ENCODE measurements at regions not wholly inside any gene's neighbourhood (a gene's known extent, or its start where the extent isn't known, plus 50 kb on each side); places are given as distances from the start of the nearest gene placed in this dataset.

DNA sequence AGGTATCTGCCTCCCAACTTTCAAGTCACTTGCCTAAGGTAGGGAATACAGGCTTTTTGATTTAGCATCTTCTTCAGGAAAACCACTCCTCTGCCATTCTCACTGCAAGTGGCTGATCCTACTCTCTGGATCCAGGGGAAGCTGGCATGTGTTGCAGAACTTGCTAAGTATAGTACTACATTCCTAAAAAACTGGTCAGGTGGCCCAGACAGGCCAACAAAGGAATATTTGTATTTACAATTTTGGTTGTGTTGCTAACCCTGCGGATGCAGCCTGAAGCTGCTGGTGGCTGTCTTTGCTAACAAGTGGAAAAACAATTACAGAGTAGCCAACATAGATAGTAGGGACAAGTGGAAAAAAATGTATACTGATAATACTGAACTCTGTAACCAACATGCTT is 222.5 kb upstream of the STARD13 start:
- Histone ChIP-seq H3K9ac (ENCODE audit: low read length) (no peak overlapping the region), H2AFZ (ENCODE audit: insufficient read depth, low read length, poor library complexity) (no peak overlapping the region), H3K18ac (ENCODE audit: low read length) (no peak overlapping the region), H3K23ac (ENCODE audit: low read length) (no peak overlapping the region), H3K4me2 (ENCODE audit: low read length) (no peak overlapping the region), H3K79me2 (ENCODE audit: control insufficient read depth, insufficient read depth, low read length, poor library complexity) (no peaks in the 10 kb centered on the region), H3K4me3 (ENCODE audit: low read depth, low read length) (no peak overlapping the region), H3K36me3 (ENCODE audit: control insufficient read depth in 1 of 2, insufficient read depth in 2 of 2, low read length in 2 of 2) (no peaks in the 10 kb centered on the region), H3K4ac (ENCODE audit: low read depth, low read length) (no peak overlapping the region), H2AK5ac (ENCODE audit: low read length) (no peak overlapping the region), H3K9me3 (ENCODE audit: insufficient read depth, low read depth, low read length) (no peaks in the 10 kb centered on the region), H4K8ac (ENCODE audit: low read depth, low read length) (no peak overlapping the region), H3K27me3 (ENCODE audit: insufficient read depth, low read length) (no peaks in the 10 kb centered on the region), H2BK120ac (ENCODE audit: insufficient read depth, low read length, poor library complexity) (no peak overlapping the region), H4K12ac (ENCODE audit: low read depth, low read length) (no peak overlapping the region), H3K4me1 (ENCODE audit: control insufficient read depth in 1 of 2, insufficient read depth in 2 of 2, low read length in 2 of 2) (no peaks in the 10 kb centered on the region), H3K27ac (ENCODE audit: low read depth, low read length) (no peak overlapping the region), H2BK12ac (ENCODE audit: low read length) (no peak overlapping the region), H4K91ac (ENCODE audit: low read depth, low read length) (no peak overlapping the region), H3K14ac (ENCODE audit: low read length) (no peak overlapping the region), H3K79me1 (ENCODE audit: low read length) (no peaks in the 10 kb centered on the region), H2BK5ac (ENCODE audit: low read depth, low read length, poor library complexity) (no peak overlapping the region)
- DNase-seq: peak in 1 of 2 donors; percentile 59
- WGBS (ENCODE audit: extremely low coverage, insufficient coverage, insufficient read length): no CpG with 5 or more reads among the region's 1 CpG

GRCh38 chr13:33509642-33510229 is 224.2 kb upstream of the STARD13 start:
- DNase-seq: no peak
- no peak overlapping the region for H2BK120ac ChIP-seq (ENCODE audit: insufficient read depth, low read length, poor library complexity)
- H3K4me3 ChIP-seq (ENCODE audit: low read depth, low read length): no peak overlapping the region
- no peak overlapping the region for H2AK5ac ChIP-seq (ENCODE audit: low read length)
- H4K8ac ChIP-seq (ENCODE audit: low read depth, low read length): peak overlapping the region; percentile 32
- no peaks in the 10 kb centered on the region for H3K27me3 ChIP-seq (ENCODE audit: insufficient read depth, low read length)
- H3K4me2 ChIP-seq (ENCODE audit: low read length): no peak overlapping the region
- H3K9ac ChIP-seq (ENCODE audit: low read length): no peak overlapping the region
- no peaks in the 10 kb centered on the region for H3K79me2 ChIP-seq (ENCODE audit: control insufficient read depth, insufficient read depth, low read length, poor library complexity)
- no peak overlapping the region for H3K14ac ChIP-seq (ENCODE audit: low read length)
- no peak overlapping the region for H4K12ac ChIP-seq (ENCODE audit: low read depth, low read length)
- no peak overlapping the region for H3K18ac ChIP-seq (ENCODE audit: low read length)
- WGBS (ENCODE audit: extremely low coverage, insufficient coverage, insufficient read length): no CpG with 5 or more reads among the region's 5 CpGs
- H3K36me3 ChIP-seq (ENCODE audit: control insufficient read depth in 1 of 2, insufficient read depth in 2 of 2, low read length in 2 of 2): no peaks in the 10 kb centered on the region
- H3K9me3 ChIP-seq (ENCODE audit: insufficient read depth, low read depth, low read length): no peaks in the 10 kb centered on the region
- H2BK12ac ChIP-seq (ENCODE audit: low read length): peak overlapping the region; percentile 9
- no peak overlapping the region for H3K4ac ChIP-seq (ENCODE audit: low read depth, low read length)
- peaks cover 0 to 2% of the 10 kb centered on the region in 2 experiments for H3K4me1 ChIP-seq (ENCODE audit: control insufficient read depth in 1 of 2, insufficient read depth in 2 of 2, low read length in 2 of 2)
- H4K91ac ChIP-seq (ENCODE audit: low read depth, low read length): no peak overlapping the region
- no peaks in the 10 kb centered on the region for H3K79me1 ChIP-seq (ENCODE audit: low read length)
- no peak overlapping the region for H2BK5ac ChIP-seq (ENCODE audit: low read depth, low read length, poor library complexity)
- no peak overlapping the region for H3K23ac ChIP-seq (ENCODE audit: low read length)
- H2AFZ ChIP-seq (ENCODE audit: insufficient read depth, low read length, poor library complexity): no peak overlapping the region
- H3K27ac ChIP-seq (ENCODE audit: low read depth, low read length): no peak overlapping the region

DNA sequence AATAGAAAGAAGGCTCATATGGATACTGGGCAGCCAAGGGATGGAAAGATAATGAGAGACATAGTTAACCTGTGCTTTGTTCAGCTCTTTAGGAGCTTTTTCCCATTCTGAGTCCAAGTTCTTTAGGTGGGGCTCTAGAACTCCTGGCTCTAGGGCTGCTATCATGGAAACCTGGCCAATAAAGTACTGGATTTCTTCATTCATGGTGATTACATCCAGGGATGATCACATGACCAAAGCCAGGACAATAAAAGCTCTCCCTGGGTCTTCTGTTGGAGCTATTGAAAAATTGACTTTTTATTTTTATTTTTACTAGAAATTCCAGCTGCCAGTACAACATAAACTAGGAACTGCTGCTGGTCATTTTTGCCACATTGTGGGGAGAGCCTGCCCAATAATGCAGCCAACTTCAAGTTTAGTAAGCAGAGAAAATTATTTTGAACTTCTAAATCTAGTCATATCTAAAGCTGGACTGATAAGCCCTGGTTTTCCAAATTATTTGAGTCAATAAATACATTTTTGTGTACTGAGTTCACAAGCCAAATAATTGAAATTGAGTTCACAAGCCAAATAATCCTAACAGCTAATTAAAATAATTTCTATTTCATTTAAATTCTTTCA is 224.9 kb upstream of the STARD13 start:
- Histone ChIP-seq H3K4me3 (ENCODE audit: low read depth, low read length) (no peak overlapping the region), H3K79me2 (ENCODE audit: control insufficient read depth, insufficient read depth, low read length, poor library complexity) (no peaks in the 10 kb centered on the region), H3K4me1 (ENCODE audit: control insufficient read depth in 1 of 2, insufficient read depth in 2 of 2, low read length in 2 of 2) (peaks cover 0 to 2% of the 10 kb centered on the region in 2 experiments), H3K9ac (ENCODE audit: low read length) (no peak overlapping the region), H3K4ac (ENCODE audit: low read depth, low read length) (no peak overlapping the region), H3K27ac (ENCODE audit: low read depth, low read length) (no peak overlapping the region), H2BK12ac (ENCODE audit: low read length) (no peak overlapping the region), H3K23ac (ENCODE audit: low read length) (no peak overlapping the region), H2AFZ (ENCODE audit: insufficient read depth, low read length, poor library complexity) (no peak overlapping the region), H2AK5ac (ENCODE audit: low read length) (no peak overlapping the region), H3K4me2 (ENCODE audit: low read length) (no peak overlapping the region), H3K9me3 (ENCODE audit: insufficient read depth, low read depth, low read length) (no peaks in the 10 kb centered on the region), H2BK120ac (ENCODE audit: insufficient read depth, low read length, poor library complexity) (no peak overlapping the region), H4K91ac (ENCODE audit: low read depth, low read length) (no peak overlapping the region), H4K12ac (ENCODE audit: low read depth, low read length) (no peak overlapping the region), H3K79me1 (ENCODE audit: low read length) (no peaks in the 10 kb centered on the region), H4K8ac (ENCODE audit: low read depth, low read length) (no peak overlapping the region), H3K18ac (ENCODE audit: low read length) (no peak overlapping the region), H3K36me3 (ENCODE audit: control insufficient read depth in 1 of 2, insufficient read depth in 2 of 2, low read length in 2 of 2) (no peaks in the 10 kb centered on the region), H3K14ac (ENCODE audit: low read length) (no peak overlapping the region), H3K27me3 (ENCODE audit: insufficient read depth, low read length) (no peaks in the 10 kb centered on the region), H2BK5ac (ENCODE audit: low read depth, low read length, poor library complexity) (no peak overlapping the region)
- no peak for DNase-seq

- no peak overlapping the region for H2BK120ac ChIP-seq (ENCODE audit: insufficient read depth, low read length, poor library complexity)
- no peak overlapping the region for H3K23ac ChIP-seq (ENCODE audit: low read length)
- H4K8ac ChIP-seq (ENCODE audit: low read depth, low read length): no peak overlapping the region
- no peak for DNase-seq
- no peak overlapping the region for H4K12ac ChIP-seq (ENCODE audit: low read depth, low read length)
- no peaks in the 10 kb centered on the region for H3K79me1 ChIP-seq (ENCODE audit: low read length)
- no peak overlapping the region for H2AFZ ChIP-seq (ENCODE audit: insufficient read depth, low read length, poor library complexity)
- no peak overlapping the region for H4K91ac ChIP-seq (ENCODE audit: low read depth, low read length)
- no peak overlapping the region for H3K4me3 ChIP-seq (ENCODE audit: low read depth, low read length)
- no peak overlapping the region for H3K9ac ChIP-seq (ENCODE audit: low read length)
- H3K36me3 ChIP-seq (ENCODE audit: control insufficient read depth in 1 of 2, insufficient read depth in 2 of 2, low read length in 2 of 2): no peaks in the 10 kb centered on the region
- H3K9me3 ChIP-seq (ENCODE audit: insufficient read depth, low read depth, low read length): no peaks in the 10 kb centered on the region
- no peak overlapping the region for H2BK12ac ChIP-seq (ENCODE audit: low read length)
- no peak overlapping the region for H3K4ac ChIP-seq (ENCODE audit: low read depth, low read length)
- no peak overlapping the region for H2AK5ac ChIP-seq (ENCODE audit: low read length)
- H3K4me1 ChIP-seq (ENCODE audit: control insufficient read depth in 1 of 2, insufficient read depth in 2 of 2, low read length in 2 of 2): peaks cover 0 to 2% of the 10 kb centered on the region in 2 experiments
- no peak overlapping the region for H3K4me2 ChIP-seq (ENCODE audit: low read length)
- H2BK5ac ChIP-seq (ENCODE audit: low read depth, low read length, poor library complexity): no peak overlapping the region
- H3K18ac ChIP-seq (ENCODE audit: low read length): no peak overlapping the region
- WGBS (ENCODE audit: extremely low coverage, insufficient coverage, insufficient read length): no CpG with 5 or more reads among the region's 2 CpGs
- no peaks in the 10 kb centered on the region for H3K27me3 ChIP-seq (ENCODE audit: insufficient read depth, low read length)
- no peak overlapping the region for H3K14ac ChIP-seq (ENCODE audit: low read length)
- no peaks in the 10 kb centered on the region for H3K79me2 ChIP-seq (ENCODE audit: control insufficient read depth, insufficient read depth, low read length, poor library complexity)
- H3K27ac ChIP-seq (ENCODE audit: low read depth, low read length): no peak overlapping the region
These were observed 227.5 kb upstream of the STARD13 start for GRCh38 chr13:33512880-33513554.

Data from trophoblast cell (in vitro differentiated cells and primary cell).